Astrocyte (in vitro differentiated cells and primary cell): ENCODE measurements at regions not wholly inside any gene's neighbourhood (a gene's known extent, or its start where the extent isn't known, plus 50 kb on each side); places are given as distances from the start of the nearest gene placed in this dataset.

ENCODE experiments used
- CTCF ChIP-seq: IDR thresholded peaks from 2 replicates; pipeline ENCODE4 v1.5.1; 2011; ENCODE audit warnings: low read depth, mild to moderate bottlenecking, inconsistent platforms, low read length, moderate library complexity; ENCODE audit not compliant: insufficient read depth
- EZH2 ChIP-seq: IDR thresholded peaks from 2 replicates; pipeline ENCODE4 v1.6.1; 2012; ENCODE audit warnings: mild to moderate bottlenecking, low read length, inconsistent platforms; ENCODE audit not compliant: insufficient read depth

GRCh38 chr1:101158424-101158823, 78.4 kb upstream of the S1PR1 start:
- no peak for TF ChIP-seq CTCF
- no peak for TF ChIP-seq EZH2
